IPS-15b (cell line): ENCODE measurements at regions not wholly inside any gene's neighbourhood (a gene's known extent, or its start where the extent isn't known, plus 50 kb on each side); places are given as distances from the start of the nearest gene placed in this dataset.

Experiments used
- H3K27me3 ChIP-seq: one replicate; pipeline ENCODE4 v1.6.1; 2013; ENCODE audit warnings: low read length; ENCODE audit not compliant: control insufficient read depth, insufficient read depth
- H3K36me3 ChIP-seq: one replicate; pipeline ENCODE4 v1.6.1; 2013; ENCODE audit warnings: low read length; ENCODE audit not compliant: control insufficient read depth, insufficient read depth
- H3K4me1 ChIP-seq: one replicate; pipeline ENCODE4 v1.6.1; 2013; ENCODE audit warnings: mild to moderate bottlenecking, low read length; ENCODE audit not compliant: control insufficient read depth, insufficient read depth
- H3K4me3 ChIP-seq: one replicate; pipeline ENCODE4 v1.5.1; 2013; ENCODE audit warnings: low read depth, low read length
- H3K9ac ChIP-seq: one replicate; pipeline ENCODE4 v1.6.1; 2013; ENCODE audit warnings: low read depth, mild to moderate bottlenecking, low read length
- H3K9me3 ChIP-seq: one replicate; pipeline ENCODE4 v1.6.1; 2013; ENCODE audit warnings: mild to moderate bottlenecking, low read length; ENCODE audit not compliant: control insufficient read depth, insufficient read depth

- Histone ChIP-seq H3K27me3 (no peaks in the 10 kb centered on the region), H3K4me3 (no peak overlapping the region), H3K9ac (no peak overlapping the region), H3K9me3 (no peaks in the 10 kb centered on the region), H3K36me3 (no peaks in the 10 kb centered on the region), H3K4me1 (no peaks in the 10 kb centered on the region)
Observed at GRCh38 chr2:204199357-204199756, 262.8 kb downstream of the ICOS start.

GRCh38 chr2:204201507-204201906, 264.9 kb downstream of the ICOS start:
- no peak overlapping the region for H3K4me3 ChIP-seq
- H3K27me3 ChIP-seq: peaks cover 5% of the 10 kb centered on the region
- H3K9ac ChIP-seq: no peak overlapping the region

GRCh38 chr2:204202253-204202652, 265.7 kb downstream of the ICOS start:
- peaks cover 7% of the 10 kb centered on the region for H3K4me1 ChIP-seq
- no peak overlapping the region for H3K9ac ChIP-seq
- H3K9me3 ChIP-seq: no peaks in the 10 kb centered on the region
- H3K27me3 ChIP-seq: peaks cover 12% of the 10 kb centered on the region
- no peaks in the 10 kb centered on the region for H3K36me3 ChIP-seq
- H3K4me3 ChIP-seq: no peak overlapping the region

More at GRCh38 chr2:204201507-204201906, 264.9 kb downstream of the ICOS start:
- no peaks in the 10 kb centered on the region for H3K36me3 ChIP-seq
- H3K4me1 ChIP-seq: peaks cover 4% of the 10 kb centered on the region
- H3K9me3 ChIP-seq: no peaks in the 10 kb centered on the region

- H3K4me1 ChIP-seq: peaks cover 7% of the 10 kb centered on the region
- no peak overlapping the region for H3K4me3 ChIP-seq
- H3K9me3 ChIP-seq: no peaks in the 10 kb centered on the region
- no peak overlapping the region for H3K9ac ChIP-seq
- H3K27me3 ChIP-seq: peaks cover 12% of the 10 kb centered on the region
- H3K36me3 ChIP-seq: no peaks in the 10 kb centered on the region
Observed at GRCh38 chr2:204203704-204204103, 267.1 kb downstream of the ICOS start.

- Histone ChIP-seq H3K27me3 (peaks cover 12% of the 10 kb centered on the region), H3K9me3 (no peaks in the 10 kb centered on the region), H3K4me3 (no peak overlapping the region), H3K4me1 (peaks cover 7% of the 10 kb centered on the region), H3K9ac (no peak overlapping the region), H3K36me3 (no peaks in the 10 kb centered on the region)
Observed at GRCh38 chr2:204205082-204205481, 268.5 kb downstream of the ICOS start.

GRCh38 chr2:204205538-204205937, 269.0 kb downstream of the ICOS start:
- Histone ChIP-seq H3K4me1 (peaks cover 7% of the 10 kb centered on the region), H3K9ac (no peak overlapping the region), H3K9me3 (no peaks in the 10 kb centered on the region), H3K27me3 (peaks cover 12% of the 10 kb centered on the region), H3K4me3 (no peak overlapping the region), H3K36me3 (no peaks in the 10 kb centered on the region)

GRCh38 chr2:204207866-204208265, 271.3 kb downstream of the ICOS start:
- H3K4me1 ChIP-seq: peaks cover 7% of the 10 kb centered on the region

GRCh38 chr2:204213588-204213987, 277.0 kb downstream of the ICOS start:
- Histone ChIP-seq H3K4me1 (no peaks in the 10 kb centered on the region), H3K9ac (no peak overlapping the region), H3K9me3 (no peaks in the 10 kb centered on the region), H3K4me3 (no peak overlapping the region), H3K36me3 (no peaks in the 10 kb centered on the region), H3K27me3 (no peaks in the 10 kb centered on the region)

More at GRCh38 chr2:204207866-204208265, 271.3 kb downstream of the ICOS start:
- H3K27me3 ChIP-seq: peaks cover 12% of the 10 kb centered on the region
- H3K36me3 ChIP-seq: no peaks in the 10 kb centered on the region
- no peaks in the 10 kb centered on the region for H3K9me3 ChIP-seq
- no peak overlapping the region for H3K4me3 ChIP-seq
- H3K9ac ChIP-seq: no peak overlapping the region

GRCh38 chr2:204218040-204218439, 281.5 kb downstream of the ICOS start:
- no peaks in the 10 kb centered on the region for H3K4me1 ChIP-seq
- H3K9me3 ChIP-seq: no peaks in the 10 kb centered on the region
- no peak overlapping the region for H3K9ac ChIP-seq
- H3K36me3 ChIP-seq: no peaks in the 10 kb centered on the region
- no peak overlapping the region for H3K4me3 ChIP-seq
- H3K27me3 ChIP-seq: no peaks in the 10 kb centered on the region

GRCh38 chr2:204219196-204219595, 282.6 kb downstream of the ICOS start:
- H3K4me3 ChIP-seq: no peak overlapping the region
- H3K36me3 ChIP-seq: no peaks in the 10 kb centered on the region
- no peak overlapping the region for H3K9ac ChIP-seq
- no peaks in the 10 kb centered on the region for H3K4me1 ChIP-seq
- no peaks in the 10 kb centered on the region for H3K27me3 ChIP-seq
- no peaks in the 10 kb centered on the region for H3K9me3 ChIP-seq

GRCh38 chr2:204220896-204221295, 284.3 kb downstream of the ICOS start:
- Histone ChIP-seq H3K9ac (no peak overlapping the region), H3K4me3 (no peak overlapping the region), H3K27me3 (peaks cover 2% of the 10 kb centered on the region), H3K4me1 (no peaks in the 10 kb centered on the region), H3K36me3 (no peaks in the 10 kb centered on the region), H3K9me3 (no peaks in the 10 kb centered on the region)

- Histone ChIP-seq H3K4me3 (no peak overlapping the region), H3K9ac (no peak overlapping the region), H3K27me3 (peaks cover 23% of the 10 kb centered on the region), H3K36me3 (no peaks in the 10 kb centered on the region), H3K9me3 (no peaks in the 10 kb centered on the region), H3K4me1 (no peaks in the 10 kb centered on the region)
Observed at GRCh38 chr2:204223046-204223445, 286.5 kb downstream of the ICOS start.

- Histone ChIP-seq H3K9ac (no peak overlapping the region), H3K4me1 (no peaks in the 10 kb centered on the region), H3K36me3 (no peaks in the 10 kb centered on the region), H3K9me3 (no peaks in the 10 kb centered on the region), H3K27me3 (peaks cover 28% of the 10 kb centered on the region), H3K4me3 (no peak overlapping the region)
Observed at GRCh38 chr2:204223544-204223943, 287.0 kb downstream of the ICOS start.
